GM12874 (cell line): ENCODE measurements at regions not wholly inside any gene's neighbourhood (a gene's known extent, or its start where the extent isn't known, plus 50 kb on each side); places are given as distances from the start of the nearest gene placed in this dataset.

ENCODE experiments used
- CTCF ChIP-seq: IDR thresholded peaks from 2 replicates; pipeline ENCODE4 v1.5.1; 2011; ENCODE audit warnings: low read depth, mild to moderate bottlenecking, control low read depth, low read length, moderate library complexity; ENCODE audit not compliant: insufficient read depth

GRCh38 chr11:22920939-22921565, 60.8 kb upstream of the CCDC179 start:
- peak; percentile 80 for TF ChIP-seq CTCF

GRCh38 chr11:22922672-22923071, 62.4 kb upstream of the CCDC179 start:
- TF ChIP-seq CTCF, result no peak

GRCh38 chr11:22923561-22923960, 63.3 kb upstream of the CCDC179 start:
- no peak for TF ChIP-seq CTCF

GRCh38 chr11:22926341-22926740, 66.1 kb upstream of the CCDC179 start:
- no peak for TF ChIP-seq CTCF

- TF ChIP-seq CTCF, result no peak
Observed at GRCh38 chr11:22927793-22928192, 67.5 kb upstream of the CCDC179 start.

GRCh38 chr11:22928207-22928917, 68.1 kb upstream of the CCDC179 start:
- TF ChIP-seq CTCF, result 0 out of 2 replicates have a peak, but pooled peaks have one; percentile 17

GRCh38 chr11:22930816-22931594, 70.7 kb upstream of the CCDC179 start:
- no peak for TF ChIP-seq CTCF
